PFSK-1 (cell line): ENCODE measurements at regions not wholly inside any gene's neighbourhood (a gene's known extent, or its start where the extent isn't known, plus 50 kb on each side); places are given as distances from the start of the nearest gene placed in this dataset.

ENCODE experiments used
- FOXP2 ChIP-seq: optimal IDR thresholded peaks from 2 replicates; pipeline ENCODE3; 2011; ENCODE audit warnings: borderline replicate concordance, control low read depth, inconsistent platforms; ENCODE audit not compliant: insufficient read depth; ENCODE audit errors: extremely low read length, extremely low read depth
- POLR2AphosphoS5 ChIP-seq: IDR thresholded peaks from 2 replicates; pipeline ENCODE4 v1.6.1; 2012; ENCODE audit warnings: low read depth, mild to moderate bottlenecking, control low read depth, low read length, moderate library complexity
- REST ChIP-seq, 2 experiments: IDR thresholded peaks; 2 replicates each; pipeline versions ENCODE4 v1.6.1 to v1.8.0; 2011 to 2012; ENCODE audit warnings: low read depth in 2 of 2, low read length in 2 of 2, control low read depth in 1 of 2, inconsistent platforms in 1 of 2, mild to moderate bottlenecking in 1 of 2, moderate library complexity in 1 of 2; ENCODE audit not compliant: insufficient read depth in 1 of 2
- SIN3A ChIP-seq: IDR thresholded peaks from 2 replicates; pipeline ENCODE4 v1.6.1; 2012; ENCODE audit warnings: mild to moderate bottlenecking, low read length, moderate library complexity, borderline replicate concordance; ENCODE audit not compliant: insufficient read depth
- TAF1 ChIP-seq: IDR thresholded peaks from 2 replicates; pipeline ENCODE4 v1.6.1; 2012; ENCODE audit warnings: low read length, control low read depth, borderline replicate concordance; ENCODE audit not compliant: insufficient read depth

GRCh38 chr5:13625616-13626198, 318.8 kb downstream of the DNAH5 start:
- TF ChIP-seq SIN3A (no peak), REST (IDR thresholded peaks at IDR 0.05; ENCODE audit: insufficient read depth in 1 of 2, low read depth in 2 of 2, low read length in 2 of 2) (no peak), TAF1 (no peak), POLR2AphosphoS5 (no peak), FOXP2 (no peak)
